Gastrocnemius medialis (tissue), 4 donors: ENCODE measurements at regions not wholly inside any gene's neighbourhood (a gene's known extent, or its start where the extent isn't known, plus 50 kb on each side); places are given as distances from the start of the nearest gene placed in this dataset.
"Not testable (repeated sequence)": the region's sequence is repeated elsewhere in the genome, so short reads cannot be mapped to it uniquely, and the experiment has no call there.

Experiments
- ATAC-seq, 2 donors: fragments of 150-250 bp; one replicate each; pipeline ENCODE4 v1.9.1; 2016
- DNase-seq, 2 donors: peaks; one replicate each; pipeline ENCODE4 v3.0.0-alpha.2; 2019
- H3K27ac ChIP-seq, 4 donors: fragments of 200-600 bp; sonication (generic); 1 replicate in 1 of 4; 2 replicates in 3 of 4; pipeline ENCODE4 v1.5.1; 2016 to 2018; ENCODE audit warnings: mild to moderate bottlenecking in 2 of 4, moderate library complexity in 1 of 4
- H3K27me3 ChIP-seq, 3 donors: fragments of 200-600 bp; sonication (generic) in 2 of 3; 1 replicate in 1 of 3; 2 replicates in 2 of 3; pipeline versions ENCODE4 v1.5.1 to v1.6.0; 2016 to 2019; ENCODE audit warnings: mild to moderate bottlenecking in 1 of 3, moderate library complexity in 1 of 3
- H3K36me3 ChIP-seq, 2 donors: fragments of 200-600 bp; sonication (generic) in 1 of 2; one replicate each; pipeline ENCODE4 v1.5.1; 2017 to 2018
- H3K4me1 ChIP-seq, 2 donors: fragments of 200-600 bp; sonication (generic) in 1 of 2; one replicate each; pipeline ENCODE4 v1.5.1; 2016 to 2017; ENCODE audit warnings: mild to moderate bottlenecking in 2 of 2
- H3K4me3 ChIP-seq, 4 donors: fragments of 200-600 bp; sonication (generic) in 3 of 4; 1 replicate in 1 of 4; 2 replicates in 3 of 4; pipeline ENCODE4 v1.5.1; 2016 to 2019; ENCODE audit warnings: mild to moderate bottlenecking in 2 of 4
- H3K9me3 ChIP-seq, 3 donors: fragments of 200-600 bp; sonication (generic) in 2 of 3; 1 replicate in 1 of 3; 2 replicates in 2 of 3; pipeline ENCODE4 v1.5.1; 2016 to 2019
- CTCF ChIP-seq, 5 experiments: fragments of 450-650 bp in 3 of 5; fragments of 200-600 bp in 2 of 5; sonication (generic) in 2 of 5; IDR thresholded peaks in 4 of 5; conservative IDR thresholded peaks in 1 of 5; 1 replicate in 4 of 5; 2 replicates in 1 of 5; pipeline ENCODE4 v1.5.1; 2016 to 2019; ENCODE audit warnings: antibody characterized with exemption in 5 of 5, mild to moderate bottlenecking in 3 of 5, moderate library complexity in 3 of 5
- POLR2A ChIP-seq, 2 donors: fragments of 450-650 bp; IDR thresholded peaks; one replicate each; pipeline ENCODE4 v1.6.1; 2017; ENCODE audit warnings: antibody characterized with exemption in 2 of 2, mild to moderate bottlenecking in 2 of 2, moderate library complexity in 2 of 2
- in situ Hi-C, 4 donors: fragments of 200-750 bp; cut with MboI; loops; one replicate each; pipeline versions ENCODE4 v1.15.0 to v1.8.0; 2017; ENCODE audit warnings: low sequenced_read_pairs in 4 of 4
- intact Hi-C: fragments of 100-400 bp; cut with DNase I; formaldehyde crosslinking; loops from one replicate; pipeline ENCODE4 v1.15.1; 2023; ENCODE audit warnings: low total_unique reads

DNA sequence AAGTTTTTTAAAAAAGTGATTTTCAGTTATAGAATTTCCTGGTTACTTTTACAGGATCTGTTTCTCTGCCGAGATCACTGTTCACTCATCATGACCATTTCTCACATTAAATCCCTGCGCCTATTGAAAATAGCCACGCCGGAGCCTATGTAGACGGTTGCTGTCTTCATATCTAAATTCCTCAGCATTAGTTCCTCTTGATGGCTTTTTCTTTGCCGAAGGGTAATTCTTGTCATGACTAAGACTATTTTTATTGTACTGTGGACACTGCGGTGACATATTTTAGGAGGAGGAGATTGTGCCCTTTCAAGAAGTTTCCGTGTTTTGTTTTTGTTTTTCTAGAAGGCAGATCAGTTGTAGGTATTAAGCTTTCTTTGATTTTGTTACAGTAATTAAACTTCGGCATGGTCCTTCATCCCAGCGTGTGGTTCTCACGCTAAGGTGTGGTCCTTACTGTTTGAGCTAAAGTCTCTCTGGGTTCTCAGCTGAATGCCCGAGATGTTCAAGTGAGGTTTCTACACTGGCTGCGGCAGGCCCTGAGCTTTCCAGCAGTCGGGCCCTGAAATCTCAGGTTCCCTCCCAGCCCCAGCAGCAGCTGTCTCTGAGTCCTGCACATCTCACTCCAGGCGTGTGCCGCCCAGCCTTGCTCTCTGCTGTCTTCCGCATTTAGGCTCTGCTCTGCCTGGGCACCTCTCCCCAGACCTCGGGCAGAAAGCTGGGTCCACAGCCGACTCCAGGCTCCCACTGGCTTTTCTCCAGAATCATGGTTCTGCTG lies 1110.5 kb downstream of the TBC1D22A start:
- TF ChIP-seq POLR2A (IDR thresholded peaks at IDR 0.05) (no peak), CTCF (IDR thresholded peaks at IDR 0.05 in 4 of 5, conservative IDR thresholded peaks at IDR 0.05 in 1 of 5) (no peak)
- H3K9me3 ChIP-seq = no peaks in the 10 kb centered on the region
- H3K27me3 ChIP-seq = peaks cover 0 to 7% (median 0%) of the 10 kb centered on the region in 3 donors
- in situ Hi-C loops = no loop called here
- DNase-seq = no peak
- no peak overlapping the region for H3K4me3 ChIP-seq
- intact Hi-C loops = no loop called here
- no peaks in the 10 kb centered on the region for H3K36me3 ChIP-seq
- H3K27ac ChIP-seq = no peak overlapping the region
- no peak for ATAC-seq
- H3K4me1 ChIP-seq = no peaks in the 10 kb centered on the region

DNA sequence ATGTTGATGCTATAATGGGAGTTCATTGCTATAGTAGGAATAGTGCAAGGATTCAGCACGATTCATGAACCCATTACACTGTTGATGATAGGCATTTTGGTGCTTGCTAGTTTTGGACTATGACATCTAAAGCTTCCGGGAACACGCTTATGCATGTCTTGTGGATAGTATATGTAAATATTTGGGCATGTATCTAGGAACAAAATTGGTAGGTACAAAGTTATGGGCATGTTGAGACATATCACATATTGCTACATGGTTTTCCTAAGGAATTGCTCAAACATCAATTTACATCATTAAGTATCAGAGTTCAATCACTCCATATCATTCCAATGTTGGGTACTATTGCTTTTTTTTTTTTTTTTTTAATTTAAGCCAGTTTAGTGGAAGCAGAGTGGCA lies 1103.2 kb downstream of the TBC1D22A start:
- no peak overlapping the region for H3K4me3 ChIP-seq
- no peak for ATAC-seq
- H3K4me1 ChIP-seq = no peaks in the 10 kb centered on the region
- DNase-seq = no peak
- in situ Hi-C loops = no loop called here
- no peaks in the 10 kb centered on the region for H3K27me3 ChIP-seq
- H3K9me3 ChIP-seq = no peaks in the 10 kb centered on the region
- intact Hi-C loops = no loop called here
- TF ChIP-seq CTCF (IDR thresholded peaks at IDR 0.05 in 4 of 5, conservative IDR thresholded peaks at IDR 0.05 in 1 of 5) = no peak
- TF ChIP-seq POLR2A (IDR thresholded peaks at IDR 0.05) = no peak
- no peaks in the 10 kb centered on the region for H3K36me3 ChIP-seq
- no peak overlapping the region for H3K27ac ChIP-seq

GRCh38 chr22:47862394-47862793 lies 1099.9 kb downstream of the TBC1D22A start:
- no peak for TF ChIP-seq POLR2A (IDR thresholded peaks at IDR 0.05)
- TF ChIP-seq CTCF (IDR thresholded peaks at IDR 0.05 in 4 of 5, conservative IDR thresholded peaks at IDR 0.05 in 1 of 5) = no peak
- no peak overlapping the region for H3K27ac ChIP-seq
- H3K4me1 ChIP-seq = no peaks in the 10 kb centered on the region
- H3K4me3 ChIP-seq = no peak overlapping the region
- no peak for DNase-seq
- H3K36me3 ChIP-seq = no peaks in the 10 kb centered on the region
- H3K27me3 ChIP-seq = no peaks in the 10 kb centered on the region
- intact Hi-C loops = no loop called here
- in situ Hi-C loops = no loop called here
- no peak for ATAC-seq
- no peaks in the 10 kb centered on the region for H3K9me3 ChIP-seq

GRCh38 chr22:47860907-47861306 lies 1098.5 kb downstream of the TBC1D22A start:
- DNase-seq, H3K4me1 ChIP-seq, H3K36me3 ChIP-seq, H3K27me3 ChIP-seq, in situ Hi-C loops, H3K4me3 ChIP-seq, H3K27ac ChIP-seq, intact Hi-C loops, H3K9me3 ChIP-seq, ATAC-seq: not testable (repeated sequence)

- no peaks in the 10 kb centered on the region for H3K36me3 ChIP-seq
- DNase-seq = no peak
- intact Hi-C loops = no loop called here
- in situ Hi-C loops = no loop called here
- no peaks in the 10 kb centered on the region for H3K27me3 ChIP-seq
- no peaks in the 10 kb centered on the region for H3K9me3 ChIP-seq
- no peak overlapping the region for H3K27ac ChIP-seq
- no peak for ATAC-seq
- no peaks in the 10 kb centered on the region for H3K4me1 ChIP-seq
- no peak overlapping the region for H3K4me3 ChIP-seq
- TF ChIP-seq CTCF (IDR thresholded peaks at IDR 0.05 in 4 of 5, conservative IDR thresholded peaks at IDR 0.05 in 1 of 5) (no peak), POLR2A (IDR thresholded peaks at IDR 0.05) (no peak)
These were observed 1097.6 kb downstream of the TBC1D22A start for GRCh38 chr22:47859881-47860525.
